Fibroblast of lung (primary cell): ENCODE measurements at regions not wholly inside any gene's neighbourhood (a gene's known extent, or its start where the extent isn't known, plus 50 kb on each side); places are given as distances from the start of the nearest gene placed in this dataset.

Experiments used
- DNase-seq, 2 donors: peaks; one replicate each; pipeline versions ENCODE4 v3.0.0 to v3.0.0-alpha.2; 2010; ENCODE audit warnings: low read depth in 2 of 2
- H2AFZ ChIP-seq: 2 replicates; pipeline ENCODE4 v1.5.1; 2012; ENCODE audit warnings: low read length, control low read depth, inconsistent platforms
- H3K27ac ChIP-seq: 2 replicates; pipeline ENCODE4 v1.5.1; 2011; ENCODE audit warnings: low read length, control low read depth; ENCODE audit not compliant: insufficient read depth
- H3K27me3 ChIP-seq: 2 replicates; pipeline ENCODE4 v1.5.1; 2011; ENCODE audit warnings: mild to moderate bottlenecking, low read length; ENCODE audit not compliant: control insufficient read depth, insufficient read depth
- H3K36me3 ChIP-seq: 2 replicates; pipeline ENCODE4 v1.5.1; 2011; ENCODE audit warnings: low read length; ENCODE audit not compliant: control insufficient read depth, insufficient read depth
- H3K4me1 ChIP-seq: 2 replicates; pipeline ENCODE4 v1.5.1; 2011; ENCODE audit warnings: low read length; ENCODE audit not compliant: control insufficient read depth, insufficient read depth; ENCODE audit errors: extremely low read depth
- H3K4me2 ChIP-seq: 2 replicates; pipeline ENCODE4 v1.5.1; 2011; ENCODE audit warnings: low read length, control low read depth; ENCODE audit not compliant: insufficient read depth; ENCODE audit errors: extremely low read depth
- H3K4me3 ChIP-seq, 4 experiments: fragments of 200-600 bp in 1 of 4; sonication (generic) in 1 of 4; replicated peaks in 1 of 4; 2 replicates each; pipeline ENCODE4 v1.5.1; 2011 to 2016; ENCODE audit warnings: low read length in 4 of 4, low read depth in 3 of 4, mild to moderate bottlenecking in 3 of 4, control low read depth in 2 of 4, inconsistent platforms in 1 of 4, mixed read lengths in 1 of 4; ENCODE audit not compliant: insufficient read depth in 1 of 4; ENCODE audit errors: control extremely low read depth in 1 of 4
- H3K79me2 ChIP-seq: 2 replicates; pipeline ENCODE4 v1.5.1; 2012; ENCODE audit warnings: mild to moderate bottlenecking, low read length, inconsistent platforms; ENCODE audit not compliant: control insufficient read depth, insufficient read depth
- H3K9ac ChIP-seq: 2 replicates; pipeline ENCODE4 v1.5.1; 2011; ENCODE audit warnings: mild to moderate bottlenecking, low read length, control low read depth; ENCODE audit not compliant: insufficient read depth
- H3K9me3 ChIP-seq: 2 replicates; pipeline ENCODE4 v1.5.1; 2012; ENCODE audit warnings: low read depth, low read length; ENCODE audit not compliant: control insufficient read depth, insufficient read depth
- H4K20me1 ChIP-seq: 2 replicates; pipeline ENCODE4 v1.5.1; 2011; ENCODE audit warnings: low read length; ENCODE audit not compliant: control insufficient read depth, insufficient read depth; ENCODE audit errors: extremely low read depth
- CTCF ChIP-seq, 2 donors: IDR thresholded peaks in 1 of 2; conservative IDR thresholded peaks in 1 of 2; 1 replicate in 1 of 2; 2 replicates in 1 of 2; pipeline ENCODE4 v1.5.1; 2011 to 2012; ENCODE audit warnings: low read length in 2 of 2, control low read depth in 1 of 2, inconsistent platforms in 1 of 2, low read depth in 1 of 2, mild to moderate bottlenecking in 1 of 2
- EZH2 ChIP-seq: IDR thresholded peaks from 2 replicates; pipeline ENCODE4 v1.5.1; 2012; ENCODE audit warnings: low read length, control low read depth, mild to moderate bottlenecking; ENCODE audit errors: missing control alignments

GRCh38 chr6:53419026-53419425 lies 70.3 kb upstream of the ELOVL5 start:
- H4K20me1 ChIP-seq: no peaks in the 10 kb centered on the region
- H3K27ac ChIP-seq: no peak overlapping the region
- TF ChIP-seq CTCF (conservative IDR thresholded peaks at IDR 0.05 in 1 of 2, IDR thresholded peaks at IDR 0.05 in 1 of 2; ENCODE audit: low read depth in 1 of 2, low read length in 2 of 2) (no peak), EZH2 (no peak)
- peaks cover 2% of the 10 kb centered on the region for H3K27me3 ChIP-seq
- H3K4me1 ChIP-seq: no peaks in the 10 kb centered on the region
- no peaks in the 10 kb centered on the region for H3K9me3 ChIP-seq
- H3K36me3 ChIP-seq: no peaks in the 10 kb centered on the region
- H3K4me2 ChIP-seq: no peak overlapping the region
- no peak overlapping the region for H3K9ac ChIP-seq
- no peak overlapping the region for H2AFZ ChIP-seq
- no peak overlapping the region for H3K4me3 ChIP-seq
- H3K79me2 ChIP-seq: no peaks in the 10 kb centered on the region
- no peak for DNase-seq

- Histone ChIP-seq H3K27ac (no peak overlapping the region), H3K27me3 (peaks cover 2% of the 10 kb centered on the region)
Measured at GRCh38 chr6:53418288-53418687, 69.5 kb upstream of the ELOVL5 start.

GRCh38 chr6:53417141-53417540 lies 68.4 kb upstream of the ELOVL5 start:
- TF ChIP-seq EZH2 (no peak), CTCF (conservative IDR thresholded peaks at IDR 0.05 in 1 of 2, IDR thresholded peaks at IDR 0.05 in 1 of 2; ENCODE audit: low read depth in 1 of 2, low read length in 2 of 2) (no peak)
- Histone ChIP-seq H3K27me3 (peaks cover 2% of the 10 kb centered on the region), H3K27ac (no peak overlapping the region), H3K9ac (no peak overlapping the region), H4K20me1 (no peaks in the 10 kb centered on the region), H3K36me3 (no peaks in the 10 kb centered on the region), H3K79me2 (no peaks in the 10 kb centered on the region), H3K9me3 (no peaks in the 10 kb centered on the region), H3K4me3 (no peak overlapping the region), H3K4me2 (no peak overlapping the region), H3K4me1 (no peaks in the 10 kb centered on the region), H2AFZ (no peak overlapping the region)
- no peak for DNase-seq

More at GRCh38 chr6:53418288-53418687, 69.5 kb upstream of the ELOVL5 start:
- H3K36me3 ChIP-seq: no peaks in the 10 kb centered on the region
- TF ChIP-seq CTCF (conservative IDR thresholded peaks at IDR 0.05 in 1 of 2, IDR thresholded peaks at IDR 0.05 in 1 of 2; ENCODE audit: low read depth in 1 of 2, low read length in 2 of 2): no peak
- TF ChIP-seq EZH2: no peak
- no peaks in the 10 kb centered on the region for H3K9me3 ChIP-seq
- no peaks in the 10 kb centered on the region for H3K79me2 ChIP-seq
- no peak overlapping the region for H3K4me2 ChIP-seq
- H2AFZ ChIP-seq: no peak overlapping the region
- no peak overlapping the region for H3K9ac ChIP-seq
- no peak for DNase-seq
- no peaks in the 10 kb centered on the region for H3K4me1 ChIP-seq
- H3K4me3 ChIP-seq: no peak overlapping the region
- no peaks in the 10 kb centered on the region for H4K20me1 ChIP-seq
